Uterus (tissue), 2 donors: ENCODE measurements at regions not wholly inside any gene's neighbourhood (a gene's known extent, or its start where the extent isn't known, plus 50 kb on each side); places are given as distances from the start of the nearest gene placed in this dataset.

Experiments used
- CTCF ChIP-seq, 4 experiments: fragments of 200-600 bp in 2 of 4; fragments of 450-650 bp in 2 of 4; sonication (generic) in 2 of 4; IDR thresholded peaks; one replicate each; pipeline ENCODE4 v1.5.1; 2016 to 2019; ENCODE audit warnings: antibody characterized with exemption in 4 of 4, mild to moderate bottlenecking in 2 of 4, moderate library complexity in 1 of 4
- POLR2A ChIP-seq, 2 donors: fragments of 450-650 bp; IDR thresholded peaks; one replicate each; pipeline ENCODE4 v1.6.1; 2016; ENCODE audit warnings: antibody characterized with exemption in 2 of 2, mild to moderate bottlenecking in 1 of 2, moderate library complexity in 1 of 2

GRCh38 chr6:137802408-137803182 lies 64.5 kb upstream of the TNFAIP3 start:
- TF ChIP-seq CTCF (IDR thresholded peaks at IDR 0.05) (no peak), POLR2A (IDR thresholded peaks at IDR 0.05) (no peak)
